ENCODE measurements at regions not wholly inside any gene's neighbourhood (a gene's known extent, or its start where the extent isn't known, plus 50 kb on each side); places are given as distances from the start of the nearest gene placed in this dataset.

DNA sequence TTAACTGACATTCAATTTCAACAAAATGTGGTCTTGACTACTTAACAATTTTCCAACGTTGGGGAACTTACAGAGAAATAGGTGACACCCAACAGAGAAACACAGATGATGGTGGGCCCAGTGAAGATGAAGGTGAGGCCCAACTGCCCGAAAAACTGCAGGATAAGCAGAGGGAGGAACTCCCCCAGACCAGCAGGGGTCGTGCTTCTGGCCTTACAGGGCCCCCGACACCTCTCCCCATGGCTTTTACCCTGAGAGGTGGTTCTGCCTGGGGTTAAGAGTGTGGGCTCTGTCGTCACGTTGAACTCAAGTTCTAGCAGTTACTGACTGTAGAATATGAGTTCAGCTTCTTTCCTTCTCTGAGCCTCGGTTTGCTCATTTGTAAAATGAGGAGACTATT, 119.5 kb upstream of the SMIM21 start:
- no peak for DNase-seq (ENCODE audit: low read depth)

DNA sequence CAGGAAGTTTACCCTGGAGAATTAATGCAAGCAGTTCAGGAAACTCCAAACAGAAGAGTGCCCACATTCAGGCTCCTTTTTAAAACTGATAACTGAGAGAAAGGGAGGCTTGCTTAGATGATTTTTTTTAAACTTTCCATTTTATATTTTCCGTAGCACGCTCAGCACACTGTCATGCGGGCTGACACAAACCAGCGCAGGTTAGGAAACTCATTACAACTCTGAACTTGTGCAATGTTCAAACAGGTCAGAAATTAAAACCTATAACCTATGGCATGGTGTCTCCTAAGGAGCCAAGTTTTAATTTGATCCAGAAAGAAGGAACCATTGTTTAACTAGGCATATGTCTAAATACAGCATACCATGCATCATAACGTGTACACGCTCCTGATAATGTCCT, 117.7 kb upstream of the SMIM21 start:
- DNase-seq (ENCODE audit: low read depth) = no peak

DNA sequence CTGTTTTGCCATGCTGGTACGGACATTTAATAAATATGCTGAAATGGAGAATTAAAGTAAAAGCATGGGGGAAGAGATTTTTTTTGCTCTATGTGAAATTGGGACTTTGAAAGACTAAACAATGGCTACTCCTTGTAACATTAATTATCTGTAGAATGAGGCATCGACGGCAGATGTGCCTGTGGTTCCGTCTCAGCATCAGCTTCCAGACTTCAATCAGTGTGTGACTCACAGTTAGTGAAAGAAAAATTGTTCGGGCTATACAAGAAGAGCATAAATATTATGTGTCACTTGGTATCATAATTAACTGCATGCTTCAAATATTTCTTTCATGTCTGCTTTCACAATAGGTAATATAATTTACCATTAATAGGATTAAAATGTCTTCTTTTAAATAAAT, 117.0 kb upstream of the SMIM21 start:
- peak; percentile 29 for DNase-seq (ENCODE audit: low read depth)

DNA sequence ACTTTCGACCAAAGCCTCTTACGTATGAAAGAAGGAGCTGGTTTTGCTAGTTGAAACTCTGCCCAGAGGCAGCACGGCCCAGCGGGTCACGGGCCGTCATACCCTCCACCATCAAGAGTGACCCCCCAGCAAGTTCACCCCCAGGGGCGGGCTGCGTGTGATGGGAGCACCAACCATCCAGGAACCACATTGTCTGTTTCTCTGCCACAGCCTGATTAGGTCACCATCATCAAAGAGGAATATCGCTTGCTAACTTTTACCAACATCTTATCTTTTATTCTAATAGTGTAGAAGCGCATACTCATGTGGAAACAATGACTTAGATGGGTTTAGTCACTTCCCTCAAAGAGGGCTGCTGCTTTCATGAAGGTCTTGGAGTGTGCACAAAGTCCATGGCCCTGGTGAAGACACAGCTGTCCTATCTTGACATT, 116.6 kb upstream of the SMIM21 start:
- DNase-seq (ENCODE audit: low read depth) = no peak

DNA sequence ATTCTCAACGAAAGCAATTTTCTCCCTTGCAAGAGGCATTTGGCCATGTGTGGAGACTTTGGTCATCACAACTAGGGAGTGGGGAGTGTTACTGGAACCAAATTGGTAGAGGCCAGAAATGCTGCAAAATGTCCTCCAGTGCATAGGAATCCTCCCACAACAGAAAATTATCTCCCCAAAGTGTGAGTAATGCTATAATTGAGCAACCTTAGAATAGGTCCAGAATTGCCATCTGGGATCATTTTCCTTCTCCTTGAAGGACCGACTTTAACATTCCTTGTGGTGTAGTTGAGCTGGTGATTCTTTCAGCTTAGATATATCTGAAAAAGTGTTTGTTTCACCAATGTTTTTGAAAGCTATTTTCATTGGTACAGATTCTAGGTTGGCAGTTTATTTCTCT, 111.2 kb upstream of the SMIM21 start:
- DNase-seq (ENCODE audit: low read depth) = no peak

DNA sequence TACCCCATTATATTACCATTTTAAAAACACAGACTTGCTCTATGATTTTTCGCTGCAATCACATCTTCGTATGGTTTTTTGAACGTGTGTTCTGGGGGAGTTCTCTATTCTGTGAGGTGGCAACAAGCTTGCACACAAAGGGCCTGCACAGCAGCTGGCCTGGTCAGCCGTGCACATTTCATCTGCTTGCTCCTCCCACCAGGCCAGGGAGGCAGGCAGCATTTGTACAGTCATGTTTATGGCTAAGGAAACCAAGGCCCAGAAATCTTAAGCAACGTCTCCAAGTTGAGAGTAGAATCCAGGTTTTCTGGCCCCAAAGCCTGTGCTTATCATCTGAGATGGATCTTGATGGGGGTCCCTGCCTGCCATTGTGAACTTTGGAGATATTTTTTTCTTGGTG, 106.4 kb upstream of the SMIM21 start:
- DNase-seq (ENCODE audit: low read depth) = peak; percentile 78

DNA sequence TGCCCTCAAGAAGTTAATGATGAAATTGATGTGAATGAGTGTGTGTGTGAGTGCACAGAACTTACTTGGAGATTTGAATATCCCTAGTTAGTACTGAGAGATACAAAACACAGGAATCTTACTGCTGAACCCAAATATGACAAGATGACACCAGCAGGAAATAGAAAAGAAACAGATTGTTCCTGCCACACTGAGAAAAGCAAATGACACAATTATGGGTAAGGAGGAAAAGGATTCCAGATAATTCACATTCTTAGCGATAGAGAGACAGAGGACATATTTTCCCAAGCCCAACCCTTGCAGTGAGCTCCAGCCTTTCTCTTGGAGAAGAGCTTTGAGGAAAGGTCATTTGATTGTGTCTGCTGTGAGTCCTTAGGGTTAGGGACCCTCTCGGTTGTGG, 105.7 kb upstream of the SMIM21 start:
- DNase-seq (ENCODE audit: low read depth) = no peak

DNA sequence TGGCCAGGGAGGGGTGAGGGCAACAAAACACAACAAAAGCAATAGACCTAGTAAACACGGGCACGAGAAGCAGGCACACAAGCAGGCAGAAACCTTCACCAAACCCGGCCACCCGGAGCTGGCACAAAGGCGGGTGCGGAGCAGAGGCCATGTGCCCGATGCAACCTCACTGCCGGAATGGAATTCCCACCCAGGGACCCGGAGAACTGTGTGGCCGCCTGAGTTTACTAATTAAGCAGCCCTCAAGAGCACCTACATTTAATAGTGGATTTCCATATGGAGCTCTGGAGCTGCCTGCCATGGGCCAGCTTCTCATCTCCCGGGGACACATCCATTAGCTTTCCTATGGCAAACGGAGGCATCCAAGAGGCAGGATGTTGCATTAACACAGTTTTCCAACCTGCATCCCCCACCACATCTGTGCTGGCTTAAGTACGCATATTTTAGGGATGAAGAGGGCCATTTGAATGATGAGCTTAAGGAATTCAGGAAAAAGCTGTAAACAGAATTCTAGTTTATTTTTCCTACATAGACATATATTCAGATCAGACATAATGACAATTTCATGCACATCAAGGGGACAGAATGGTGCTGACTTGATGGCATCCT, 104.5 kb upstream of the SMIM21 start:
- no peak for DNase-seq (ENCODE audit: low read depth)

DNA sequence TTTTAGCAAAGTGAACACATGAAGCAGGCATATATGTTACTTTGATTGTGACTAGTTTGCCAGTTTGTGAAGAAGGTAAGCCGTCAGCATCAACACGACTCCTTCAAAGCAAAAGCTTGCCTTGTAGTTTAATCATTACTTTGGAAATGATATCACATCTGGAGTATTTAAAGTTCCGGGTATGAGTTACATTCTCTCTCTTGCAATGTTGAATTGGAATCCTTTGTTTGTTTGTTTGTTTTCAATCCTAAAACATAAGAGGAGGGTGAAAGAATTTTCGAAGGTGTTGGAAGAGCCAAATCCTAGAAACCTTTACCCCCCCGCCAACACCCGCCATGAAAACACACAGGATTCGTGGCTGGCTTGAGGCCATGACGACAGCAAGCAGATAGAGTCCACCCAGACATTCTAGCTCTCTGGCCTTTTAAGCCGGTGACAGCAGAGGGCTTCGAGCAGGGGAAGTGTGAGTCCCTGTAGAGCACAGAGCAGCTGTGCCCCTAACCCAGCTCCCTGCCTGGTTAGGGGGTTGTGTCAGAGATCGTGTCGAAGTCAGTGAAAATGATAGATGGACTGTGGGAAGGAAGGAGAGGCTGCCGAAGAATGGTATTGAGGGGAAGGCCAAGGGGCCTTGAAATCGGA, 103.8 kb upstream of the SMIM21 start:
- no peak for DNase-seq (ENCODE audit: low read depth)

DNA sequence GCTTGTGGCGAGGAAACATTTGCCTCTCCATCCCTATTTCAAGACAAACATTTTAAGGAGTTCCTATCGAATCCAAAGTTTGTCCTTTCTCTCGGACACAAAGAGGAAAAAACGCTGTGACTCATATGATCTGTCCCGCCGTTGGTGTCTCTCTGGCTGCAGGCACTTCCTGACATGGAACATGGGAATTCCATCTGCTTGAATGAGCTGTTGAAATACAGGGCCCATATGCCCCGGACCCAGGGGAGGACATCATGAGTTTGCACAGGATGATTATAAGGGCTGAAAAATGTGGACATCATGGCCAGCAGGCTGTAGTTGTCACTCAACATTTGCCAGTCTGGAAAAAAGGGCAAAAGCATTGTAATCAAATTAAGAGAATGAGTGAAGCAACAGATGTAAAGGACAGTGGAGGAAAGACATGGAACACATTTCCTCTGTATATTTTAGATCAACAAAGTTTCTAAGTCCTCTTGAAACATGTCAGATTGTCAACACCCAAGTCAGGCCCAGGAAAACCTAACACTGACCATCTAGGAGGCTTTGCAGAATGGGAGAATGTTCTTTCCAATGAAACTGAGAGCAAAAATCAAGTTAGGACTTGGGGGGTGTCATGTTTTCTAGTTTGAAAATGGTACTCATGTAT, 103.2 kb upstream of the SMIM21 start:
- peak; percentile 37 for DNase-seq (ENCODE audit: low read depth)

DNA sequence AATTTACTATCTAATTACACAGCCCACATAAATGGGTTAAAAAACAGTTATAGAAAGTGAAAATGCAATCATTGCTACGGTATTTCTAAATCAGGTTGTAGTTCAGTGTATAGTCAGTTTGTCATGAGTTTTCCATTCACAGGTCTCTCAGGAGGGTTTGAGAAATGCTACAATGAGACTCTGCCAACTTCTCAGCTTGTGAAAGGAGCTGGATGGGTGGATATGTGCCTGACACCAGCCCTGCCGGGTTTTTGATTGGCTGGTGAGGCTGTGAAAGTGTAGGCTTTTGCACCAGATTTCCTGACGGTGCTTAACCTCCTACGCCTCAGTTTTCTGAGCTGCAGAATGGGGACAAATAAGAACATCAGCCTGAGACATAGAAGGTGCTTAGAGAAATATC, 102.6 kb upstream of the SMIM21 start:
- no peak for DNase-seq (ENCODE audit: low read depth)

DNA sequence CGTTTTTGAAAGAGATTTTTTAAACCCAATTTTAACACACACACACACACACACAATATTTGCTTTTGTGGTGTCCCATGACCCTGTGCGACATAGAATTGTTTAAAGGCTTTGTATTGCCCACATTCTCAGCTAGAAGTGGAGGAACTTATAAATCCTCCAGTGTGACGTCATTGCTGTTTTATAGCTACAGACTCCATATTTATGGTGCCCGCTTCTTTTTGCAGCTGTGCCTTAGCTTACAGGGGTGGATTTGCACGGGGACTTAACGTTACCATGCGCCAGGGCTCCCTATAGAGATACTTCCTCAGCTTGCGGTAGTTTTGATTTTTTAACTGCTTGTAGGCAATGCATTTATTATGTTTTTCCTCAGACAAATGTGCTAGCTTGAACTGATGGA, 101.9 kb upstream of the SMIM21 start:
- no peak for DNase-seq (ENCODE audit: low read depth)

DNA sequence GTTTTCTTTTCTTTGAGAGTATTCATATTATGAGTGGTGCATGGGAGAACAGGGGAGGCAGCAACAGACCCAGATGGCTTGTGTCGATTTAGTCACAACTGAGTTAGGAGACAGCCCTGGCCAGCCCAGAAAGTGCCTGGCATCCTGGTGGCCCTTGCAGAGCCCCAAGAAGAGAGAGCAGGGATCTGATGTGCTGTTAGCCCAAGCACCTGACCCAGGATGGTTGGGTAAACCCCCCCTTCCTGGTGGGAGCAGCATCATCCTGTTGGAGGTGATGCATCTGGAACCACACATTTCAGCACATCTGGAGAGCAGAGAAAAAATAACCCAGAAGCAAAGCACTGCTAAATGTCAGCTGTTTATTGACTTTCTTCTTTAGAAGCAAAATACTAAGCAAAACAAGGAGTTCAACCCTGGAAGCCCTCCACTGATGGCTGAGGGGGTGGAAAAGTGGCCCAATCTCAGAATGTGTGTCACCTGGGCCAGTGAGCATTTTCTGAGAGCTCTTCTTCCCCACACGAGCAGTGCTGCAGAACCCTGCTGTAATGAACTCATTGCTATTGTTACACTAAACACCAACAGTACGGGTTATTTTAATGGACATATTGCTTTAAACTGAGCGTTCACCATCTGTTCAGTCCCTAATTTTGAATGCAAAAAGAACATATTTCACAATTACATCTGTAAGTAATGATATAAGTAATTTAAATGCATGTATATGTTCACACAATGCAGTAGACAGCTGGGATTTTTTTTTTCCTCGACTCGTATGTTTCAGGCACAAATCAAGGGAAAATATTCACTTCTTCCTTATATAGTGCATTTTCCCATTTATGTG, 100.6 kb upstream of the SMIM21 start:
- DNase-seq (ENCODE audit: low read depth) = no peak

DNA sequence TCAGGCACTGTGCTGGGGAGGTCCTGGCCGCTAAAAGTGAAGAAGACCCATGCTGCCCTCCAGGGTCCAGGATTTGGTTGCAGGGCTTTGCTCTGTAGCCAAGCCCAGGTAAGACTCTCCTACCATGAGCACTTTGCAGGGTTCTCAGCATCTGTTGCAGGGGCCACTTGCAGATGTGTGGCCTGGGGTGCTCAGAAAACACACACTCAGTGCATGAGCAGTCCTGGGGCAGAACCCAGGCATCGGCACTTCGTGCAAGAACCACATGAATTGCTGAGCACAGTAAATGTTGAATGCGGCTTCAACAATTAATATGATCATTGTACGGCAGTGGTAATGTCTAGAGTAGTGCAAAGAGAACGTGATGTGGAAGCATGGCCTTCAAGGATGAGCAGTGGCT, 98.5 kb upstream of the SMIM21 start:
- DNase-seq (ENCODE audit: low read depth) = no peak

DNA sequence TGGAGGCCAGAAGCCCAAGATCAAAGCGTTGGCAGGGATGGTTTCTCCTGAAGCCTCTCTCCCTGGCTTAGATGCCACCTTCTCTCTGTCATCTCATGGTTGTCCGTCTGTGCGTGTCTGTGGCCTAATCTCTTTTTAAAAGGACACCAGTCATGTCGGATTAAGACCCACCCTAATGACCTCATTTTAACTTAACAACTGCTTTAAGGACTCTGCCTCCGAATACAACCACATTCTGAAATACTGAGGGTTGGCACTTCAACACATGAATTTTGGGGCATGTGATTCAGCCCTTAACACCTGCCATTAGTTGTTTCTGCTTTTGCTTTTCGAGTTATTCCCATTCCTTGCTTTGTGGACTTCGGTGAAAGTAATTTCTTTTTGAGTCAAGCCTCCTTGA, 97.8 kb upstream of the SMIM21 start:
- DNase-seq (ENCODE audit: low read depth) = peak; percentile 73

DNA sequence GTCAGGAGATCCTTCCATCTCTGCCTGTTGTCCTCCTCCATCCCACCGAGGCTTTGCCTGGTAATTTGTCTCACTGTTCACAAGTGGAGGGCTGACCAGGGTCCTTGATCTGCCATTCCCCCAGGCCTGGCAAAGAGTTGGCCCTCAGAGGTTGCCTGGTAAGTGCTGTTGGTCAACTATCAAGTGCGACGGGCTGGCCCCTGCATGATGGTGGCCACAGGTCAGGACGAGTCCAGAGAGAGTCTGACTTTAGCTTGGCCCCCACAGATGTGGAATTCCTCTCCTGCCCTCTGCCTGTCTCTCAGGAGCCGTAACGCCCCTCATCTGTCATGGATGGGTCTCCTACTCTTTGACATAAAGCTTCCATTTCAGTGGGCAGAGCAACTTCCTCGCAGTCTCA, 97.3 kb upstream of the SMIM21 start:
- no peak for DNase-seq (ENCODE audit: low read depth)

DNA sequence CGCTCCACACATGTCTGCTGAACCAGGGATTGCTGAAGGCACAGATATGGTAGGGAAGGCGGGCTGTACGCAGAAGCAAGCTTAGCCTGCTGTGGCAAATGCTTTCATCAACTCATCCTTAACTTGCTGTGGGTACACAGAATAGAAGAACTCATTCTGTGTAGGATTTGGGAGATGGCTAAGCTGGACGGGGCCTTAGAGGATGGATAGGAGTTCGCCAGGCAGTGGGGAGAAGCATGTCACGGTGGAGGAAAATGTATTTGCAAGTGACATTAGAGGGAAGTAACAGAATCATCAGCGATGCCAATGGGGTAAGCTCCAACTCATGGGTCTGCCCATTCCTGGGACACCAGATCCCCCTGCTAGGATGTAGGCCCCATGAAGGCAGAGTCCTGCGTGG, 96.7 kb upstream of the SMIM21 start:
- DNase-seq (ENCODE audit: low read depth) = no peak

DNA sequence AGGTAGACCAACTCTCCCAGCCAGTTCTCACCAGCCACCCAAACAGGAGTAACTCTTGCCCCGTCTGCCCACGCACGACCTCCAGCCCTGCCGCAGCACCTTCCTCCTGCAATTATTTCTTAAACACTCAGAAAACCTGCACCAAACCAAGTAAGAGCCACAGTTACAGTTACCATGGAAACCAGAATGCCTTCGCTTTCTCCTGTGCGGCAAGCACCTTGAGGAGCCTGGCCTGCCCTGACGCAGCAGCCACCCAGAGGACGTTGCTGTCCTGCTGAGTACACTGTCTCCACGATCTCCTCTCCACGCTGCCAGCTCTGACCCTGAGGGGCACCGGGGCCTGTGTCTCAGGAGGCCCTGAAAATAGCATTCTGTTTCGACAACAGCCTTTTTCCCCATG, 94.3 kb upstream of the SMIM21 start:
- DNase-seq (ENCODE audit: low read depth) = no peak

DNA sequence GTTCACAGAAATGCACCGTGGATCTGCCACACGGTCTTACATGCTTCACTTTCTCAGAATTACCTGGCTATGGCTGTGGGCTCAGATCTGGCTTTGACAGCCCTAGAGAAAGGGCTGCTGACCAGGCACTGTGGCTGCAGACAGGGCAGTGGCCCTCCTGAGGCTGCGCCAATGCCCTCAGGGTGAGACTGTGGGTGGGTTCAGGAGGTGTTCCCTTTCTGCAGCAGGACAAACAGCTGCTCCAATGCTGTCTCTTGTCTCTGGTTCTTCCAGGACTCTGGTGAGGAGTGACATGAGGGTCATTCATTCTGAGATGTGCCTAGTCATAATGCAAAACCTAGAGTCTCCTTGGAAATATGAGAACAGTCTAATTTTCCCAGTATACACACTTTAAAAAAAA, 90.5 kb upstream of the SMIM21 start:
- DNase-seq (ENCODE audit: low read depth) = no peak

DNA sequence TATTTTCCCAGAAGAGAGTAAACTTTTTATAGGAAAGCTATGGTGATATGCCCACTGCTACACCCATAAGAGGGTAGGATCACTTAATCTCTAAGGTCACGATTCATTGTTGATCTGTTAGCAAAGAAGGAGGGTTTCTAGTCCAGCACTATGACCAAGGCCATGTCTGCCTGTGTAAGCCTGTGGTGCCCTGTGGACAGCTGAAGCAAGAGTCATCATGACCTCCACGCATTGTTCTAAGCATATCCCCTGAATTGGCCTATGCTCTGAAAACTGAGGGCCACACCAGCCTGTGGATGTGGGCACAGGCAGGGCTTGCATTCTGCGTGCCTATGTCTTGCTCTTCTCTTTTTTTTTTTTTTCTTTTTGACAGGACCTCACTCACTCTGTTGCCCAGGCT, 89.8 kb upstream of the SMIM21 start:
- DNase-seq (ENCODE audit: low read depth) = peak; percentile 62

DNA sequence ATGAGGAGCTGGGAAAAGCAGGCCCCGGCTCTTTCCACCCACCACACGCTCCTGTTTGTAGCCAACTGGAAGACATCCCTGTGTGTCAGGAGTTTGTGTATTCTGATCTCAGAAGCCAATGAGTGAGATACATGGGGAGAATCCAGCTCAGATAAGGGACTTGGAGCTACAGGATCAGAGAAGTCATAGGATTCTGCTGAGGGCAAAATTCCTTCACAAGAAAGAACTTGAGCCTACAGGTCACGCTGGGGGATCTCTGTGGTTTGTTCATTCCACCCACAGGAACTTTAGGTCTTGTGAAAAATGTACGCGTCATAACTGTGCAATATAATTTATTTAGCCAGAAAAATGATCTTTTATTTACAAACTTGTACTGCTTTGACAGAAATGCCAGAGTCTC, 80.1 kb upstream of the SMIM21 start:
- no peak for DNase-seq (ENCODE audit: low read depth)

DNA sequence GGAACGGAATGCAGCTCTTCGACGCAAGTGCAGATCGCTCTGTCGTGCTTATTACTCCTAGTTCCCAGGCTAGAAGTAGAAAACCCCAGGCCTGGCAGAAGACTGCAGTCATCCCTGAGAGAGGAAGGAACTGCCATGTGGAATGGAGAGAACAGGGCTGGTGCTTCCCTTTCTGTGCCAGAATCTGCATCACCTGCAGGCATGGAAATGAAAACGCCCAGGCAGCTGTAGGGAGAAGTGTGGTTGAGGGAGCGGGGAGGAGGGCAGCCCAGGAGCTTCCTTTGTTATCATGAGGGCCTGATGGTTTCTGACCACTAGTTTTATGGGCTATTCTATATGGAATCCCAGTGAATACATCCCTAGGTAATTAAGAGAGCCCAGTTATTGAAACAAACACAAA, 79.4 kb upstream of the SMIM21 start:
- no peak for DNase-seq (ENCODE audit: low read depth)

Data from myocyte (in vitro differentiated cells).